Cardiac muscle cell (in vitro differentiated cells and primary cell): ENCODE measurements at regions not wholly inside any gene's neighbourhood (a gene's known extent, or its start where the extent isn't known, plus 50 kb on each side); places are given as distances from the start of the nearest gene placed in this dataset.

ENCODE experiments used
- DNase-seq, 2 donors: peaks; one replicate each; pipeline versions ENCODE4 v3.0.0 to v3.0.0-alpha.2; 2010 to 2017; ENCODE audit warnings: low read depth in 1 of 2, low spot score in 1 of 2
- H3K27ac ChIP-seq: fragments of 200-600 bp; sonication (generic); 2 replicates; pipeline ENCODE4 v1.5.1; 2016
- H3K27me3 ChIP-seq: fragments of 200-600 bp; sonication (generic); 2 replicates; pipeline ENCODE4 v1.6.0; 2016; ENCODE audit warnings: control low read depth
- H3K36me3 ChIP-seq: fragments of 200-600 bp; sonication (generic); 2 replicates; pipeline ENCODE4 v1.5.1; 2016; ENCODE audit warnings: control low read depth
- H3K4me1 ChIP-seq: fragments of 200-600 bp; sonication (generic); 2 replicates; pipeline ENCODE4 v1.8.1; 2017; ENCODE audit warnings: low read depth, mild to moderate bottlenecking, mixed run types
- H3K4me3 ChIP-seq: fragments of 200-600 bp; sonication (generic); 2 replicates; pipeline ENCODE4 v1.5.1; 2016; ENCODE audit warnings: mild to moderate bottlenecking
- H3K9me3 ChIP-seq: fragments of 200-600 bp; sonication (generic); 2 replicates; pipeline ENCODE4 v1.5.1; 2017; ENCODE audit warnings: low read depth, mild to moderate bottlenecking, control low read depth
- CTCF ChIP-seq: IDR thresholded peaks from 2 replicates; pipeline ENCODE4 v1.5.1; 2012; ENCODE audit warnings: low read depth, mild to moderate bottlenecking, low read length

GRCh38 chr12:98062464-98063245, 452.7 kb upstream of the TMPO start:
- H3K4me3 ChIP-seq = no peak overlapping the region
- no peak for DNase-seq
- no peaks in the 10 kb centered on the region for H3K27me3 ChIP-seq
- H3K9me3 ChIP-seq = no peaks in the 10 kb centered on the region
- H3K36me3 ChIP-seq = no peaks in the 10 kb centered on the region
- H3K4me1 ChIP-seq = no peaks in the 10 kb centered on the region
- no peak overlapping the region for H3K27ac ChIP-seq
- no peak for TF ChIP-seq CTCF

- no peaks in the 10 kb centered on the region for H3K4me1 ChIP-seq
- H3K27ac ChIP-seq = no peak overlapping the region
Measured at GRCh38 chr12:98064501-98064900, 450.9 kb upstream of the TMPO start.

GRCh38 chr12:98067795-98068194, 447.6 kb upstream of the TMPO start:
- H3K27ac ChIP-seq = no peak overlapping the region
- no peak for DNase-seq
- H3K4me3 ChIP-seq = no peak overlapping the region
- H3K27me3 ChIP-seq = no peaks in the 10 kb centered on the region
- H3K36me3 ChIP-seq = no peaks in the 10 kb centered on the region
- no peak for TF ChIP-seq CTCF
- H3K9me3 ChIP-seq = no peaks in the 10 kb centered on the region
- H3K4me1 ChIP-seq = no peaks in the 10 kb centered on the region

More at GRCh38 chr12:98064501-98064900, 450.9 kb upstream of the TMPO start:
- no peak for DNase-seq
- Histone ChIP-seq H3K27me3 (no peaks in the 10 kb centered on the region), H3K36me3 (no peaks in the 10 kb centered on the region), H3K9me3 (no peaks in the 10 kb centered on the region), H3K4me3 (no peak overlapping the region)
- no peak for TF ChIP-seq CTCF

GRCh38 chr12:98073610-98074009, 441.8 kb upstream of the TMPO start:
- H3K4me3 ChIP-seq = no peak overlapping the region
- TF ChIP-seq CTCF = no peak
- no peaks in the 10 kb centered on the region for H3K36me3 ChIP-seq
- no peak for DNase-seq
- H3K4me1 ChIP-seq = no peaks in the 10 kb centered on the region
- no peaks in the 10 kb centered on the region for H3K9me3 ChIP-seq
- no peak overlapping the region for H3K27ac ChIP-seq
- no peaks in the 10 kb centered on the region for H3K27me3 ChIP-seq

GRCh38 chr12:98074286-98074685, 441.1 kb upstream of the TMPO start:
- no peaks in the 10 kb centered on the region for H3K4me1 ChIP-seq
- H3K4me3 ChIP-seq = no peak overlapping the region
- no peak for TF ChIP-seq CTCF
- no peak overlapping the region for H3K27ac ChIP-seq
- no peak for DNase-seq
- no peaks in the 10 kb centered on the region for H3K36me3 ChIP-seq
- no peaks in the 10 kb centered on the region for H3K9me3 ChIP-seq
- H3K27me3 ChIP-seq = no peaks in the 10 kb centered on the region
